Testis (tissue), 2 donors: ENCODE measurements at regions not wholly inside any gene's neighbourhood (a gene's known extent, or its start where the extent isn't known, plus 50 kb on each side); places are given as distances from the start of the nearest gene placed in this dataset.
"Not testable (repeated sequence)": the region's sequence is repeated elsewhere in the genome, so short reads cannot be mapped to it uniquely, and the experiment has no call there.

Experiments used
- DNase-seq: peaks from one replicate; pipeline ENCODE4 v3.0.0-alpha.2; 2019
- H3K27ac ChIP-seq, 2 donors: fragments of 200-600 bp; sonication (generic); one replicate each; pipeline ENCODE4 v1.5.1; 2019
- H3K27me3 ChIP-seq: fragments of 200-600 bp; sonication (generic); one replicate; pipeline ENCODE4 v1.5.1; 2019
- H3K36me3 ChIP-seq: fragments of 200-600 bp; sonication (generic); one replicate; pipeline ENCODE4 v1.5.1; 2017; ENCODE audit warnings: low read depth; ENCODE audit errors: missing control alignments
- H3K4me1 ChIP-seq: fragments of 200-600 bp; sonication (generic); one replicate; pipeline ENCODE4 v1.5.1; 2019
- H3K4me3 ChIP-seq, 2 donors: fragments of 200-600 bp; sonication (generic); one replicate each; pipeline ENCODE4 v1.5.1; 2017 to 2019
- H3K9me3 ChIP-seq: fragments of 200-600 bp; sonication (generic); one replicate; pipeline ENCODE4 v1.5.1; 2017
- POLR2A ChIP-seq: fragments of 450-650 bp; IDR thresholded peaks from one replicate; pipeline ENCODE4 v1.6.1; 2017; ENCODE audit warnings: antibody characterized with exemption, mild to moderate bottlenecking, moderate library complexity
- WGBS, 2 donors: methylation state at CpG; one replicate each; pipeline ENCODE4 v1.1.5; 2018; 5-methylcytosine and 5-hydroxymethylcytosine counted together
- intact Hi-C: fragments of 100-400 bp; cut with DNase I; formaldehyde crosslinking; loops from one replicate; pipeline ENCODE4 v1.15.1; 2023; ENCODE audit warnings: low total_unique reads
- TF ChIP-seq, protein P1 (sequence below), 3 experiments: fragments of 450-650 bp in 2 of 3; fragments of 200-600 bp in 1 of 3; sonication (generic) in 1 of 3; IDR thresholded peaks; one replicate each; pipeline ENCODE4 v1.5.1; 2016 to 2019; ENCODE audit warnings: antibody characterized with exemption in 3 of 3, mild to moderate bottlenecking in 2 of 3, moderate library complexity in 1 of 3

DNA sequence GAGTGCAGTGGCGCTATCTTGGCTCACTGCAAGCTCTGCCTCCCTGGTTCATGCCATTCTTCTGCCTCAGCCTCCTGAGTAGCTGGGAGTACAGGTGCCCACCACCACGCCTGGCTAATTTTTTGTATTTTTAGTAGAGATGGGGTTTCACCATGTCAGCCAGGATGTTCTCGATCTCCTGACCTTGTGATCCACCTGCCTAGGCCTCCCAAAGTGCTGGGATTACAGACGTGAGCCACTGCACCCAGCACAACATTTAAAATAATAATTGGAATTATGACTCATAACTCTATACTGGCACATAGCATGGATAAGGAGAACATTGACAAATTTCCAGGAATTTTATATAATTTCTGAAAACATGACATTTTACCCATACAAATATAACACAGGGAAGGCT is 54.2 kb downstream of the DBET start:
- H3K4me1 ChIP-seq, intact Hi-C loops, H3K9me3 ChIP-seq, H3K36me3 ChIP-seq, H3K27ac ChIP-seq, H3K27me3 ChIP-seq, H3K4me3 ChIP-seq: not testable (repeated sequence)
- DNase-seq: peak; percentile 11
- 43 to 49% methylated on average over 4 of the region's 4 CpGs for WGBS, 2 donors

DNA sequence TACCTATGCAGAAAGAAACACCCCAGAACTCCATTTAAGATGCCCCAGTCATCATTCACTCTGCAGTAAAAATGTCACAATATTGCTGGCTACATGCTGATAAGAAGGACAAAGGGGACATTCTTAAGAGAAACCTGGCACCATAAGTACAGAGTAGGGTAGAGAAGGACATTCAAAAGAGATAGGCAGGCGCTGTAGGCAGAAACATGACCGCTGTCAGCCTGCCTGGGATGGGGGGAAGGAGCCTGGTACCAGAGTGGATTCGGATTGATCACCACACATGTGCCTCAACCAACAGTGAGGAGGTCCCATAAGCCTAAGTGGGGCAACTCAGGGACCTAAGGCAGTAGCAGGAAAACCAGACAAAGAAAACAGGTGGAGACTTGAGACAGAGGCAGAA is 54.1 kb upstream of the DUX4 start:
- H3K4me3 ChIP-seq, H3K9me3 ChIP-seq, H3K36me3 ChIP-seq, intact Hi-C loops, H3K4me1 ChIP-seq, H3K27me3 ChIP-seq: not testable (repeated sequence)
- 32 to 42% methylated on average over 3 of the region's 3 CpGs for WGBS, 2 donors
- peak overlapping the region in 1 of 2 donors; percentile 14 for H3K27ac ChIP-seq
- DNase-seq: peak; percentile 40

DNA sequence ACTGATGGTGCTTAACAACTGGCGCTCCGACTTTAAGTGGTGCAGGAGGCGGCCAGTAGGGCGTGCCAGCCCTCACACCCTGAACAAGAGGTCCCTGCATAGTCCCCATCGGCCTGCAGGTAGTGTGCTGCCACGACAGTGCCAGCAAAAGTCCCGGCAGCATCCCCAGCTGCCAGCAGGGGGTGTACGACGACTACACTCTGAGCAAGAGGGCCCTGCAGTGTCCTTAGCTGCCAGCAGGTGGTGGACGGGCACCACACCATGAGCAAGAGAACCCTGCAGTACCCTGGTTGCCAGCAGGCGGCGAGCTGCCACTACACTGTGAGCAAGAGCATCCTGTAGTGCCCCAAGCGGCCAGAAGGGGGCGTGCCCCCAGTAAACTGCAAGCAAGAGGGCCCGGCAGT is 53.5 kb upstream of the DUX4 start:
- TF ChIP-seq, protein P1, sequence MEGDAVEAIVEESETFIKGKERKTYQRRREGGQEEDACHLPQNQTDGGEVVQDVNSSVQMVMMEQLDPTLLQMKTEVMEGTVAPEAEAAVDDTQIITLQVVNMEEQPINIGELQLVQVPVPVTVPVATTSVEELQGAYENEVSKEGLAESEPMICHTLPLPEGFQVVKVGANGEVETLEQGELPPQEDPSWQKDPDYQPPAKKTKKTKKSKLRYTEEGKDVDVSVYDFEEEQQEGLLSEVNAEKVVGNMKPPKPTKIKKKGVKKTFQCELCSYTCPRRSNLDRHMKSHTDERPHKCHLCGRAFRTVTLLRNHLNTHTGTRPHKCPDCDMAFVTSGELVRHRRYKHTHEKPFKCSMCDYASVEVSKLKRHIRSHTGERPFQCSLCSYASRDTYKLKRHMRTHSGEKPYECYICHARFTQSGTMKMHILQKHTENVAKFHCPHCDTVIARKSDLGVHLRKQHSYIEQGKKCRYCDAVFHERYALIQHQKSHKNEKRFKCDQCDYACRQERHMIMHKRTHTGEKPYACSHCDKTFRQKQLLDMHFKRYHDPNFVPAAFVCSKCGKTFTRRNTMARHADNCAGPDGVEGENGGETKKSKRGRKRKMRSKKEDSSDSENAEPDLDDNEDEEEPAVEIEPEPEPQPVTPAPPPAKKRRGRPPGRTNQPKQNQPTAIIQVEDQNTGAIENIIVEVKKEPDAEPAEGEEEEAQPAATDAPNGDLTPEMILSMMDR (IDR thresholded peaks at IDR 0.05): peak in 2 of 3 experiments; percentile 21 to 75
- H3K4me3 ChIP-seq, H3K27me3 ChIP-seq, H3K9me3 ChIP-seq, H3K36me3 ChIP-seq, H3K4me1 ChIP-seq, intact Hi-C loops, H3K27ac ChIP-seq: not testable (repeated sequence)
- 27 to 57% methylated on average over 7 to 9 of the region's 15 CpGs for WGBS, 2 donors
- DNase-seq: peak; percentile 67

DNA sequence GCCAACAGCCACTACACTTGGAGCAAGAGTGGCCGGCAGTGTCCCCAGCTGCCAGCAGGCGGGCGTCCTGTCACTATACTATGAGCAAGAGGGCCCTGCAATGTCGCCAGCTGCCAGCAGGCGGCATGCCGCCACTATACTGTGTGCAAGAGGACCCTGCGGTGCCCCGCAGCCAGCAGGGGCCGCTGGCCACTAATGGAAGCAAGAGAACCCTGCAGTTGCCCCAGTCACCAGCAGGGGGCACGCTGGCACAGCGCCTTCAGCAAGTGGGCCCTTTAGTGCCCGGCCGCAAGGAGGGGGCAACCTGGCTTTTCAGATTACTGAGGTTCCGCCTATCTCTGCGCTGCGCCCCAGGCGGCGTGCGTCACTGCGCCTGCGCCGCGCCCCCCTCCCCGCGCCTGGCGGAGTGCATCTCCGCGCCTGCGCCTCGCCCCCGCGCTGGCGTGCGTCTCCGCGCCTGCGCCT is 53.0 kb upstream of the DUX4 start:
- H3K4me1 ChIP-seq, H3K36me3 ChIP-seq, H3K27me3 ChIP-seq, H3K9me3 ChIP-seq, H3K4me3 ChIP-seq, intact Hi-C loops, H3K27ac ChIP-seq: not testable (repeated sequence)
- WGBS, 2 donors: 49 to 67% methylated on average over 5 to 13 of the region's 37 CpGs
- DNase-seq: peak; percentile 56
- TF ChIP-seq, protein P1 (IDR thresholded peaks at IDR 0.05): peak in 2 of 3 experiments; percentile 54 to 57

DNA sequence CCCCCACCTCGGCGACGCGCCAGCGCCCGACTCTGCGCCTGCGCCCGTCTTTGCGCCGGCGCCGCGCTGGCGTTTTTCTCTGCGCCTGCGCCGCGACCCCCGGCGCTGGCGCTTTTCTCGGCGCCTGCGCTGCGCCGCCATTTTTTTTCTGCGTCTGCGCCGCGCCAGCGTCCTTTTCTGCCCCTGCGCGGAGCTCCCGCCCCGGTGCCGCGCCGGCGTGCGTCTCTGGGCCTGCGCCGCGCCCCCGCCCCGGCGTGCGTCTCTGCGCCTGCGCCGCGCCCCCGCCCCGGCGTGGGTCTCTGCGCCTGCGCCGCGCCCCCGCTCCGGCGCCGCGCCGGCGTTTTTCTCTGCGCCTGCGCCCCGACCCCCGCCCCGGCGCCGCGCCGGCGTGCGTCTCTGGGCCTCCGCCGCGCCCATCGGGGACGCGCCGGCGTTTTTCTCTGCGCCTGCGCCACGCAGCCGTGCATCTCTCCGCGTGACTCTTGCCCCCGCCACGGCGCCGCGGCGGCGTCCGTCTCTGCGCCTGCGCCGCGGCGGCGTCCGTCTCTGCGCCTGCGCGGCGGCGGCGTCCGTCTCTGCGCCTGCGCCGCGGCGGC is 52.4 kb upstream of the DUX4 start:
- H3K4me1 ChIP-seq, H3K27me3 ChIP-seq, H3K36me3 ChIP-seq, intact Hi-C loops, H3K9me3 ChIP-seq, H3K4me3 ChIP-seq, H3K27ac ChIP-seq: not testable (repeated sequence)
- peak; percentile 16 for DNase-seq
- 67 to 69% methylated on average over 83 to 102 of the region's 118 CpGs for WGBS, 2 donors

DNA sequence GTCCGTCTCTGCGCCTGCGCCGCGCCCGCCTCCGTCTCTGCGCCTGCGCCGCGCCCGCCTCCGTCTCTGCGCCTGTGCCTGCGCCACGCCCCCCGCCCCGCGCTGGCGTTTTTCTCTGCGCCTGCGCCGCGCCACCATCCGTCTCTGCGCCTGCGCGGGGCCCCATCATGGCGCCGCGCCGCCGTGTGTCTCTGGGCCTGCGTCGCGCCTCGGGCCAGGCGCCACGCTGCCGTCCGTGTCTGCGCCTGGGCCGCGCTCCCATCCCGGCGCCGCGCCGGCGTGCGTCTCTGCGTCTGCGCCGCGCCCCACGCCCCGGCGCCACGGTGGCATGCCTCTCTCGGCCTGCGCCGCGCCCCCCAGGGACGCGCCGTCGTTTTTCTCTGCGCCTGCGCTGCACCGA is 51.8 kb upstream of the DUX4 start:
- Histone ChIP-seq H3K27me3 (no peaks in the 10 kb centered on the region), H3K27ac (no peak overlapping the region), H3K9me3 (no peaks in the 10 kb centered on the region), H3K4me1 (no peaks in the 10 kb centered on the region), H3K4me3 (no peak overlapping the region), H3K36me3 (no peaks in the 10 kb centered on the region)
- WGBS, 2 donors: 66 to 71% methylated on average over 69 of the region's 70 CpGs
- intact Hi-C loops: no loop called here
- DNase-seq: peak; percentile 20
- no peak for TF ChIP-seq POLR2A
- TF ChIP-seq, protein P1 (IDR thresholded peaks at IDR 0.05): no peak

DNA sequence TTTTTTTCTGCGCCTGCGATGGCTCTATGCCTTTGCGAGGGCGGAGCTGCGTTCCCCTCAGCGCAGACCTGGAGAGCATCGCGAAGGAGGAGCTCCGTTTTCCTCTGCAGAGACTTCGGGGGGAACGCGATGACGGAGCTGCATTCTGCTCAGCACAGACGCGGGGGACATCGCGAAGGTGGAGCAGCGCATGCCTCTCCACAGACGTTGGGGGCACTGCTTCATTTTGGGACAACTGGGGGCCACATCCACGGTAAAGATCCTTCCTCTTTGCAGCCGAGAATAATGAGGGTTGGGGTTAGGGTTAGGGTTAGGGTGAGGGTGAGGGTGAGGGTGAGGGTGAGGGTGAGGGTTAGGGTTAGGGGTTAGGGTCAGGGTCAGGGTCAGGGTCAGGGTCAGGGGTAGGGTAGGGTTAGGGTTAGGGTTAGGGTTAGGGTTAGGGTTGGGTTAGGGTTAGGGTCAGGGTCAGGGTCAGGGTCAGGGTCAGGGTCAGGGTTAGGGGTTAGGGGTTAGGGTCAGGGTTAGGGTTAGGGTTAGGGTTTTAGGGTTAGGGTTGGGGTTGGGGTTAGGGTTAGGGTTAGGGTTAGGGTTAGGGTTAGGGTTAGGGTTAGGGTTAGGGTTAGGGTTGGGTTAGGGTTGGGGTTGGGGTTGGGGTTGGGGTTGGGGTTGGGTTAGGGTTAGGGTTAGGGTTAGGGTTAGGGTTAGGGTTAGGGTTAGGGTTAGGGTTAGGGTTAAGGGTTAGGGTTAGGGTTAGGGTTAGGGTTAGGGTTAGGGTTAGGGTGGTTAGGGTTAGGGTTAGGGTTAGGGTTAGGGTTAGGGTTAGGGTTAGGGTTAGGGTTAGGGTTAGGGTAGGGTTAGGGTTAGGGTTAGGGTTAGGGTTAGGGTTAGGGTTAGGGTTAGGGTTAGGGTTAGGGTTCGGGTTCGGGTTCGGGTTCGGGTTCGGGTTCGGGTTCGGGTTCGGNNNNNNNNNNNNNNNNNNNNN is 51.1 kb upstream of the DUX4 start:
- H3K9me3 ChIP-seq, H3K4me3 ChIP-seq, H3K27me3 ChIP-seq, H3K36me3 ChIP-seq, intact Hi-C loops, H3K4me1 ChIP-seq, H3K27ac ChIP-seq: not testable (repeated sequence)
- WGBS, 2 donors: 66 to 68% methylated on average over 28 to 29 of the region's 29 CpGs
- DNase-seq: peak; percentile 38
